ENCODE measurements at regions not wholly inside any gene's neighbourhood (a gene's known extent, or its start where the extent isn't known, plus 50 kb on each side); places are given as distances from the start of the nearest gene placed in this dataset.

DNA sequence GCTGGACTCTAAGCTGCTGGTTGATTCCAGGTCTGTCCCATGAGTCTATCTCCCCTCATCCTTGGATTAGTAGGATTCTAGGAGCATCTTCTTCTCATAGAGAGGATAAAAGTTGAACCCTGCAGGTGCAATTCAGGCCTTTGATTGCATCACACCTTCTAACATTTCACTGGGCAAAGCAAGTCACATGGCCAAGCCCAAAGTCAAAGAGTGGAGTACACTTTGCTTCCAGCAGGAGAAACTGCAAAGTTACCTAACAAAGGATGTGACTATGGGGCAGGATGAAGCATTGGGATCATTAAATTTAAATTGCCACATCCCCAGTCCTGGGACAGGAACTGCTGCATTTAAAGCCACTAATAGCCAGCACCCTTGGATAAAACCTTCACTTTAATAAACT lies 51.0 kb upstream of the EGFLAM start:
- Histone ChIP-seq H3K4me3 (ENCODE audit: low read length) (no peak overlapping the region), H3K27me3 (ENCODE audit: control insufficient read depth, insufficient read depth, low read length) (peaks cover 5% of the 10 kb centered on the region), H3K27ac (ENCODE audit: low read length) (no peak overlapping the region), H3K36me3 (ENCODE audit: control insufficient read depth, insufficient read depth, low read length) (no peaks in the 10 kb centered on the region), H3K9me3 (ENCODE audit: control insufficient read depth, low read depth, low read length) (no peaks in the 10 kb centered on the region), H3K4me1 (ENCODE audit: control insufficient read depth, insufficient read depth, low read length) (no peaks in the 10 kb centered on the region)
- DNase-seq: no peak

DNA sequence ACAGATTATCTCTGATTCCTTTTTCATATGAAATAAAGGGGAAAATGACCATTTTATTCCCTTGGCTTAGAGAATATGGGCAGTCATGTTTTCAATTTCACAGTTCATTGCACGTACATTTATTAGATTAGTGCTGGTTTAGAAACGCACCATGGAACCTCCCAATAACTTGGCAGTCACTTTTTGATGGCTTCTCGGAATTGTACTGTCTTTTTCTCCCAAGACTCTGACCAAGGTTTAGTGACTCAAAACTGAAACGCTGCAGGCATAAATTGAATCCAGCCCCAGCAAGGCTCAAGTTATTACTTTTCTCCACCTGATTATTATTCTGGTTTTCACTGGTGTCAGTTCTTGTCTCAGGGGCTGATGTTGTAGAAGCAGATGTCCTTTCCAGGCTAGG lies 55.6 kb upstream of the EGFLAM start:
- Histone ChIP-seq H3K27me3 (ENCODE audit: control insufficient read depth, insufficient read depth, low read length) (peaks cover 7% of the 10 kb centered on the region), H3K36me3 (ENCODE audit: control insufficient read depth, insufficient read depth, low read length) (no peaks in the 10 kb centered on the region), H3K4me3 (ENCODE audit: low read length) (no peak overlapping the region), H3K9me3 (ENCODE audit: control insufficient read depth, low read depth, low read length) (no peaks in the 10 kb centered on the region), H3K27ac (ENCODE audit: low read length) (no peak overlapping the region), H3K4me1 (ENCODE audit: control insufficient read depth, insufficient read depth, low read length) (no peaks in the 10 kb centered on the region)
- WGBS (ENCODE audit: insufficient coverage, low lambda C conversion rate): 71% methylated on average over 1 of the region's 4 CpGs
- DNase-seq: no peak

DNA sequence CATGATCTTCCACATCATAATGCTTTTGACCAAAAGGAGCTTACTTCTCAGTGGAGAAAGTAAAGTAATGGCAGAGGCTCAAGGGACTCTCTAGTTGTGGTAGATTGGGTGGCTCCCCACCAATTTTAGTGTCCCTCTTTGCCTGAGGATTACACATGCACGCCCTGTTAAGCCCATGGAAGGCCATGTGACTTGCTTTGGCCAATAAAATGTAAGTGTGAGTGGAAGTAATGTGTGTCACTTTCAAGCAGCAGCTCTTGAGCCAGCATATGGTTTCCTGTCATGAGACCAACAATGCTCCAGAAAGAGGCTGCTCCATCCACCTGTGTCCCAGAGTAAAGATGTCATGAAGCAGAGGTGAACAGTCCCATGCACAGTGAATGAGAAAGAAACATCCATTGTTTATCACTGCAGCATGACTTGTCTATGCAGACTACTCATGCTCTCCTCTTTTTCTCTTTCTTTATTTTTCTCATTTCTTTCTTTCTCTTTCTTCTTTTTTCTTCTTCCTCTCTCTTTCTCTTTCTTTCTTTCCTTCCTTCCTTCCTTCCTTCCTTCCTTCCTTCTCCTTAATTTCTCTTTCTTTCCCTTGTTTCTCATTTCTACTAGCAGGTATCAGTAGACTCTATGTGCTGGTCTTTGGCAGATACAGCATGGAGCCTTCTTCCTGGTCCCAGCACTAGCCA lies 57.3 kb upstream of the EGFLAM start:
- Histone ChIP-seq H3K36me3 (ENCODE audit: control insufficient read depth, insufficient read depth, low read length) (no peaks in the 10 kb centered on the region), H3K4me3 (ENCODE audit: low read length) (no peak overlapping the region), H3K27me3 (ENCODE audit: control insufficient read depth, insufficient read depth, low read length) (peaks cover 9% of the 10 kb centered on the region), H3K4me1 (ENCODE audit: control insufficient read depth, insufficient read depth, low read length) (no peaks in the 10 kb centered on the region), H3K9me3 (ENCODE audit: control insufficient read depth, low read depth, low read length) (no peaks in the 10 kb centered on the region), H3K27ac (ENCODE audit: low read length) (no peak overlapping the region)
- no CpG with 5 or more reads among the region's 1 CpG for WGBS (ENCODE audit: insufficient coverage, low lambda C conversion rate)
- DNase-seq: no peak

DNA sequence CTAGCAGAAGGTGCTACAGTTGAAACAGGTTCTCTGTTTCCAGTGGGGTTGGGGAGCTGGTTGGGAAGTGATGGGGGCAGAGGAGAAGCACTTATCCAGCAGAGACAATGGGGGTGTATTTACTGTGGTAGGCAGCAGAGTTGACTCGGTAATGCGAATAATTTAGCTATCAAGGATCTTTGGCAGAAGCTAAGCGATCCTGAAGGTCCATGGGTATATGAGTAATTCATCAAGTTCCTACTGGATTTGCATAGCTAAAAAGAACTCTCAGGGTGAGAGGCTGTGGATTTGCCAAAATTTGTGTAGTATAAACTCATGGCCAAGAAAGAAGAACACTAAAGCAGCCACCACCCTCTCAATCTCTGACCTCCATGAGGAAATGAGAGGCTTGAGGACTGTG lies 61.2 kb upstream of the EGFLAM start:
- Histone ChIP-seq H3K9me3 (ENCODE audit: control insufficient read depth, low read depth, low read length) (no peaks in the 10 kb centered on the region), H3K27ac (ENCODE audit: low read length) (no peak overlapping the region), H3K4me1 (ENCODE audit: control insufficient read depth, insufficient read depth, low read length) (no peaks in the 10 kb centered on the region), H3K36me3 (ENCODE audit: control insufficient read depth, insufficient read depth, low read length) (no peaks in the 10 kb centered on the region), H3K27me3 (ENCODE audit: control insufficient read depth, insufficient read depth, low read length) (peaks cover 21% of the 10 kb centered on the region), H3K4me3 (ENCODE audit: low read length) (no peak overlapping the region)
- WGBS (ENCODE audit: insufficient coverage, low lambda C conversion rate): no CpG with 5 or more reads among the region's 3 CpGs
- no peak for DNase-seq

DNA sequence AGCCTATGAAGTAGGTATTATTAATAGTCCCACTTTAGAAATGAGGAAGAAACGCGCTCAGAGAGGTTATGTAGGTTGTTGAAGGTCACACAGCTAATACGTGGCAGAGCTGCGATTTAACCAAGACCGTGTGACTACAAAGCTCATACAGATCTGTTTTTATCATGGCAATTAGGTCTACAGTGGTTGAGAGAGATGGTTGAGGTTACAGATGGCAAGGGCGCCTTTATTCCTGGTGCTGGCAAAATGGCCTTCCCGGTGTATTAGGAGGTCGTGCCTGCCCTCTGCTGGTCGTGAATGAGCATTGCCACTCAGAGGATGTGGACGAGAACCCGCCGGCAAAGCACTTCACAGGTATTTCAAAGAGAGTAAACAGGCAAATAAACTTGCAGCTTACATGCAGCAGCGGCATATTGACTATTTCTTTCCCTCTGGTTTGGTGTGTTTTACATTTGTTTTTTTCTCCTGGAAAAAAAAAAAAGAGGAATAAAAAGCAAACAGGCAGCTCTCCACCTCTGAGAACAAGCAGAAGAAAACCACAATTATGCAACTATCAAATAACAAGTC lies 65.3 kb upstream of the EGFLAM start:
- Histone ChIP-seq H3K4me1 (ENCODE audit: control insufficient read depth, insufficient read depth, low read length) (no peaks in the 10 kb centered on the region), H3K36me3 (ENCODE audit: control insufficient read depth, insufficient read depth, low read length) (no peaks in the 10 kb centered on the region), H3K9me3 (ENCODE audit: control insufficient read depth, low read depth, low read length) (no peaks in the 10 kb centered on the region), H3K4me3 (ENCODE audit: low read length) (no peak overlapping the region), H3K27ac (ENCODE audit: low read length) (no peak overlapping the region), H3K27me3 (ENCODE audit: control insufficient read depth, insufficient read depth, low read length) (peaks cover 19% of the 10 kb centered on the region)
- no CpG with 5 or more reads among the region's 13 CpGs for WGBS (ENCODE audit: insufficient coverage, low lambda C conversion rate)
- peak; percentile 29 to 43 for DNase-seq

DNA sequence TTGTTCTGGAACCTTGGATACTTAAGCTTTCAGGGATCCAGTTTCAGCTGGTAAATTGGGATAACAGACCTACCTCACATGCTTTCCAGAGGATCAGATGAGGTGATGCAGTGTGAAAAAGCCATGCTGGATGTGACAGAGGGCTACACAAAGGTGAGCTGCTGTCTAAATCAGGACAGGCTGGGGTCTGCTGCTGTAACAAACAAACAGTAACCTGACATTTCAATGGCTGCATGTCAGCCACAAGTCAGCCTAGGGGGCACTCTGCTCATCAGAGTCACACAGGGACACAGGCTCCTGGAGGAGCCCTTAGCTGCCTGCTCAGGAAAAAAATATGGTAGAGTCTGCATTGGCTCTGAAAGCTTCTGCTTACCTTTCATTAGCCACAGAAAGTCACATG lies 66.7 kb upstream of the EGFLAM start:
- Histone ChIP-seq H3K36me3 (ENCODE audit: control insufficient read depth, insufficient read depth, low read length) (no peaks in the 10 kb centered on the region), H3K9me3 (ENCODE audit: control insufficient read depth, low read depth, low read length) (no peaks in the 10 kb centered on the region), H3K27me3 (ENCODE audit: control insufficient read depth, insufficient read depth, low read length) (peaks cover 17% of the 10 kb centered on the region), H3K4me1 (ENCODE audit: control insufficient read depth, insufficient read depth, low read length) (no peaks in the 10 kb centered on the region), H3K27ac (ENCODE audit: low read length) (no peak overlapping the region), H3K4me3 (ENCODE audit: low read length) (no peak overlapping the region)
- DNase-seq: no peak

DNA sequence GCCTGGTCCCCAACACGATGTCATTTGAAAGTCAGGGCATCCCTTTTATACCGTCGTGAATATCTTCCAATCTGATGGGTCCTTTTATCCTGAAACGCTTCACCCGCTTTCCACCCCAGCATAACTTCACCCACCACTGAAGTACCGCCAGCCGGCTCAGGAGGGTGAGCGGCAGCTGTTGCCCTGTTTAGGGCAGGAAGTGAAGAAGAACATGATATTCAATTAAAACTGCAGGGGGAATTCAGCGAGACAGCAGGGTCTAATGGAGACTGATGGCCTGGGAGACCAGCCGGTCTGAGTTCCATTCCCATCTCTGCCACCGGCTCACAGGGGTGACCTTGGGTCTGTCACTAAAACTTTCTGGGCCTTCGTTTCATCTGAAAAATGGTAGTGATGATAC lies 68.2 kb upstream of the EGFLAM start:
- H3K27me3 ChIP-seq (ENCODE audit: control insufficient read depth, insufficient read depth, low read length): peaks cover 14% of the 10 kb centered on the region
- no CpG with 5 or more reads among the region's 12 CpGs for WGBS (ENCODE audit: insufficient coverage, low lambda C conversion rate)
- no peaks in the 10 kb centered on the region for H3K36me3 ChIP-seq (ENCODE audit: control insufficient read depth, insufficient read depth, low read length)
- H3K27ac ChIP-seq (ENCODE audit: low read length): no peak overlapping the region
- H3K9me3 ChIP-seq (ENCODE audit: control insufficient read depth, low read depth, low read length): no peaks in the 10 kb centered on the region
- no peak overlapping the region for H3K4me3 ChIP-seq (ENCODE audit: low read length)
- H3K4me1 ChIP-seq (ENCODE audit: control insufficient read depth, insufficient read depth, low read length): no peaks in the 10 kb centered on the region
- no peak for DNase-seq

DNA sequence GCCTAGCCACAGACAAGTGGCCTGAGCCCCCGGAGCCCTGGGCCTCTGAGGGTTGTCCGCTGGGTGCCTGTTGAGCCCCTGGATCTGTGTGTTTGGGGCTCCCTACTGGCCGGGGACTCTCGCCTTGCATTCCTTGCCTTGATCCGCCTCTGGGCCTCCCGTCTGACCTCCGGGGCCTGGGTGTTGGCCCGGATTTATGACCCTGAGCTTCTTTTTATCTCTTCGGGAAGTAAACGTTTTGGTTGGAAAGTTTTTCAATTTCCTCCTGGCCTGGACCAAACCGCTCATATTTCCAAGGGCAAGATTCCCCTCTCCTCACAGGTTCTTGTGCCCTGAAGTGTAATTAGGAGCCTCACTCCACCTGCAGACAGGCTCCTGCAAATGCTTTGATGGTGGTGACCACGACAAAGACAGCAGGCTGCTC lies 69.3 kb upstream of the EGFLAM start:
- WGBS (ENCODE audit: insufficient coverage, low lambda C conversion rate): no CpG with 5 or more reads among the region's 12 CpGs
- Histone ChIP-seq H3K27ac (ENCODE audit: low read length) (no peak overlapping the region), H3K27me3 (ENCODE audit: control insufficient read depth, insufficient read depth, low read length) (peaks cover 5% of the 10 kb centered on the region), H3K4me1 (ENCODE audit: control insufficient read depth, insufficient read depth, low read length) (no peaks in the 10 kb centered on the region), H3K9me3 (ENCODE audit: control insufficient read depth, low read depth, low read length) (no peaks in the 10 kb centered on the region), H3K4me3 (ENCODE audit: low read length) (no peak overlapping the region), H3K36me3 (ENCODE audit: control insufficient read depth, insufficient read depth, low read length) (no peaks in the 10 kb centered on the region)
- DNase-seq: peak in 1 of 2 donors; percentile 8

DNA sequence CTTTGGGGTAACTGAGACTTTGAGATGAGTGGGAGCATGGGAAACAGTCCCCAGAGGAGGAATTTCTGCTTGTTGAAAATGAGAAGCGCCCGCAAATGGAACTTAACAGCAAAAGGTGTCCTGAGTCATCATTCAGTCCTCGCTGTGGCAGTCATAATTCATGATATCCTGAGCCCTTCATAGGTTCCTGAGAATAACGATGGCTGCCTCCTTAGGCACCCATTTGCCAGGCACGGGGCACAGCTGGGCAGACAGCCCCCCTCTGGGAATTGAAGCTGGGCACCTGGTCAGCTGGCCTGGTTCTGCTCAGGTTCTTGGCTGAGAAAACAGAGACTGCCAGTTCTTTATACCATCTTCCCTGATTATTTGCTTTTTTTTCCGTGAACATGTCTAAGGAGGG lies 69.8 kb upstream of the EGFLAM start:
- no peak for DNase-seq
- Histone ChIP-seq H3K27ac (ENCODE audit: low read length) (no peak overlapping the region), H3K4me3 (ENCODE audit: low read length) (no peak overlapping the region), H3K9me3 (ENCODE audit: control insufficient read depth, low read depth, low read length) (no peaks in the 10 kb centered on the region), H3K4me1 (ENCODE audit: control insufficient read depth, insufficient read depth, low read length) (no peaks in the 10 kb centered on the region), H3K27me3 (ENCODE audit: control insufficient read depth, insufficient read depth, low read length) (peaks cover under 1% of the 10 kb centered on the region), H3K36me3 (ENCODE audit: control insufficient read depth, insufficient read depth, low read length) (no peaks in the 10 kb centered on the region)
- WGBS (ENCODE audit: insufficient coverage, low lambda C conversion rate): no CpG with 5 or more reads among the region's 6 CpGs

DNA sequence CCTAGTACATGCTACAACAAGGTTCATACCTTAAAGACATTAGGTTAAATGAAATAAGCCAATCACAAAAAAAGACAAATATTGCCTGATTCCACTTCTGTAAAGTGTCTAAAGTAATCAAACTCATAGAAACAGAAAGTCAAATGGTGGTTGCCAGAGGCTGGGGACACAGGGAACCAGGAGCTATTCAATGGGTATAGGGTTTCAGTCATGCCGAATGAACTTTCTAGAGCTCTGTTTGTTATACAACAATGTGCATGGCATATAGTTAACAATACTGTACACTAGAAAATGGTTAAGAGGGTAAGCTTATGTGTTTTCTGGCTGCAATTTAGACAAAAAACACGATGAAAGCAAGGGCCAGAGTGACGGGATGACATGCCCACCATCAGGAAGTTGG lies 70.8 kb upstream of the EGFLAM start:
- H3K9me3 ChIP-seq (ENCODE audit: control insufficient read depth, low read depth, low read length): no peaks in the 10 kb centered on the region
- no peaks in the 10 kb centered on the region for H3K27me3 ChIP-seq (ENCODE audit: control insufficient read depth, insufficient read depth, low read length)
- no peak for DNase-seq
- 82% methylated on average over 2 of the region's 3 CpGs for WGBS (ENCODE audit: insufficient coverage, low lambda C conversion rate)
- H3K27ac ChIP-seq (ENCODE audit: low read length): no peak overlapping the region
- no peak overlapping the region for H3K4me3 ChIP-seq (ENCODE audit: low read length)
- H3K36me3 ChIP-seq (ENCODE audit: control insufficient read depth, insufficient read depth, low read length): no peaks in the 10 kb centered on the region
- H3K4me1 ChIP-seq (ENCODE audit: control insufficient read depth, insufficient read depth, low read length): no peaks in the 10 kb centered on the region

DNA sequence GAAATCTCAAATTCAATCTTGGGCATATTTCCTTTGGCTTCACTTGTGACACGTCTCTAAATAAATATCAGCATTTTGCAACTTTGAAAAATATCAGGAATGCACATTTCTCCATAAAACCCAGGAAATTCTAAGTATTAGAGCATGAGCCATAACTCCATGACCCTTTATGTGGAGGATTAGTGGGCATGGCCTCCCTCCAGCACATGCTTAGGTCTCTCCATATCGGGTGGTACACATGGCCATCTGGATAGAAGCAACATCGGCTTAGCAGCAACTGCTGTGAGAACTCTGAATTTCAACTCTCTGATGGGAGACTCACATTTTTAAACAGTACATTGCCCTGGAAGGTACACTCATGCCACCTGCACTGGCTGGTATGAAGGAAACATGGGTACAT lies 73.7 kb upstream of the EGFLAM start:
- DNase-seq: no peak
- no CpG with 5 or more reads among the region's 3 CpGs for WGBS (ENCODE audit: insufficient coverage, low lambda C conversion rate)
- Histone ChIP-seq H3K4me3 (ENCODE audit: low read length) (no peak overlapping the region), H3K36me3 (ENCODE audit: control insufficient read depth, insufficient read depth, low read length) (no peaks in the 10 kb centered on the region), H3K4me1 (ENCODE audit: control insufficient read depth, insufficient read depth, low read length) (no peaks in the 10 kb centered on the region), H3K27ac (ENCODE audit: low read length) (no peak overlapping the region), H3K9me3 (ENCODE audit: control insufficient read depth, low read depth, low read length) (no peaks in the 10 kb centered on the region), H3K27me3 (ENCODE audit: control insufficient read depth, insufficient read depth, low read length) (no peaks in the 10 kb centered on the region)
